ENCODE measurements at regions not wholly inside any gene's neighbourhood (a gene's known extent, or its start where the extent isn't known, plus 50 kb on each side); places are given as distances from the start of the nearest gene placed in this dataset.

GRCh38 chr13:73283636-73284035, 224.8 kb downstream of the KLF5 start:
- Histone ChIP-seq H3K4me1 (ENCODE audit: control insufficient read depth, low read depth, low read length) (no peaks in the 10 kb centered on the region), H3K9me3 (ENCODE audit: control insufficient read depth, low read depth, low read length) (no peaks in the 10 kb centered on the region), H3K9ac (ENCODE audit: low read length) (no peak overlapping the region), H3K27me3 (ENCODE audit: control insufficient read depth, insufficient read depth, low read length) (no peaks in the 10 kb centered on the region), H3K27ac (ENCODE audit: low read length) (no peak overlapping the region), H3K36me3 (ENCODE audit: control insufficient read depth, low read depth, low read length) (no peaks in the 10 kb centered on the region), H3K4me3 (ENCODE audit: low read length) (no peak overlapping the region)

GRCh38 chr13:73281746-73282145, 222.9 kb downstream of the KLF5 start:
- H3K27me3 ChIP-seq (ENCODE audit: control insufficient read depth, insufficient read depth, low read length): no peaks in the 10 kb centered on the region
- no peaks in the 10 kb centered on the region for H3K9me3 ChIP-seq (ENCODE audit: control insufficient read depth, low read depth, low read length)
- H3K4me1 ChIP-seq (ENCODE audit: control insufficient read depth, low read depth, low read length): no peaks in the 10 kb centered on the region
- no peak overlapping the region for H3K9ac ChIP-seq (ENCODE audit: low read length)
- H3K4me3 ChIP-seq (ENCODE audit: low read length): no peak overlapping the region
- H3K36me3 ChIP-seq (ENCODE audit: control insufficient read depth, low read depth, low read length): no peaks in the 10 kb centered on the region
- H3K27ac ChIP-seq (ENCODE audit: low read length): no peak overlapping the region

GRCh38 chr13:73278186-73278585, 219.4 kb downstream of the KLF5 start:
- Histone ChIP-seq H3K27me3 (ENCODE audit: control insufficient read depth, insufficient read depth, low read length) (no peaks in the 10 kb centered on the region), H3K9me3 (ENCODE audit: control insufficient read depth, low read depth, low read length) (no peaks in the 10 kb centered on the region), H3K27ac (ENCODE audit: low read length) (no peak overlapping the region), H3K36me3 (ENCODE audit: control insufficient read depth, low read depth, low read length) (no peaks in the 10 kb centered on the region), H3K9ac (ENCODE audit: low read length) (no peak overlapping the region), H3K4me3 (ENCODE audit: low read length) (no peak overlapping the region), H3K4me1 (ENCODE audit: control insufficient read depth, low read depth, low read length) (peaks cover 3% of the 10 kb centered on the region)

- Histone ChIP-seq H3K9ac (ENCODE audit: low read length) (no peak overlapping the region), H3K9me3 (ENCODE audit: control insufficient read depth, low read depth, low read length) (no peaks in the 10 kb centered on the region), H3K36me3 (ENCODE audit: control insufficient read depth, low read depth, low read length) (no peaks in the 10 kb centered on the region), H3K27me3 (ENCODE audit: control insufficient read depth, insufficient read depth, low read length) (no peaks in the 10 kb centered on the region), H3K4me3 (ENCODE audit: low read length) (no peak overlapping the region), H3K4me1 (ENCODE audit: control insufficient read depth, low read depth, low read length) (peaks cover 3% of the 10 kb centered on the region), H3K27ac (ENCODE audit: low read length) (no peak overlapping the region)
These were observed 216.4 kb downstream of the KLF5 start for GRCh38 chr13:73275163-73275562.

GRCh38 chr13:73274147-73274546, 215.3 kb downstream of the KLF5 start:
- Histone ChIP-seq H3K36me3 (ENCODE audit: control insufficient read depth, low read depth, low read length) (no peaks in the 10 kb centered on the region), H3K9ac (ENCODE audit: low read length) (no peak overlapping the region), H3K9me3 (ENCODE audit: control insufficient read depth, low read depth, low read length) (no peaks in the 10 kb centered on the region), H3K27me3 (ENCODE audit: control insufficient read depth, insufficient read depth, low read length) (no peaks in the 10 kb centered on the region), H3K27ac (ENCODE audit: low read length) (no peak overlapping the region), H3K4me1 (ENCODE audit: control insufficient read depth, low read depth, low read length) (peaks cover 3% of the 10 kb centered on the region), H3K4me3 (ENCODE audit: low read length) (no peak overlapping the region)

- Histone ChIP-seq H3K27me3 (ENCODE audit: control insufficient read depth, insufficient read depth, low read length) (no peaks in the 10 kb centered on the region), H3K27ac (ENCODE audit: low read length) (no peak overlapping the region), H3K36me3 (ENCODE audit: control insufficient read depth, low read depth, low read length) (no peaks in the 10 kb centered on the region), H3K4me1 (ENCODE audit: control insufficient read depth, low read depth, low read length) (peaks cover 3% of the 10 kb centered on the region), H3K9ac (ENCODE audit: low read length) (no peak overlapping the region), H3K9me3 (ENCODE audit: control insufficient read depth, low read depth, low read length) (no peaks in the 10 kb centered on the region), H3K4me3 (ENCODE audit: low read length) (no peak overlapping the region)
These were observed 214.9 kb downstream of the KLF5 start for GRCh38 chr13:73273745-73274144.

GRCh38 chr13:73273276-73273675, 214.5 kb downstream of the KLF5 start:
- Histone ChIP-seq H3K4me3 (ENCODE audit: low read length) (no peak overlapping the region), H3K36me3 (ENCODE audit: control insufficient read depth, low read depth, low read length) (no peaks in the 10 kb centered on the region), H3K27ac (ENCODE audit: low read length) (no peak overlapping the region), H3K4me1 (ENCODE audit: control insufficient read depth, low read depth, low read length) (peaks cover 3% of the 10 kb centered on the region), H3K9ac (ENCODE audit: low read length) (no peak overlapping the region), H3K9me3 (ENCODE audit: control insufficient read depth, low read depth, low read length) (no peaks in the 10 kb centered on the region), H3K27me3 (ENCODE audit: control insufficient read depth, insufficient read depth, low read length) (no peaks in the 10 kb centered on the region)

- peaks cover 3% of the 10 kb centered on the region for H3K4me1 ChIP-seq (ENCODE audit: control insufficient read depth, low read depth, low read length)
- H3K27ac ChIP-seq (ENCODE audit: low read length): no peak overlapping the region
These were observed 214.0 kb downstream of the KLF5 start for GRCh38 chr13:73272831-73273230.

GRCh38 chr13:73268306-73268705, 209.5 kb downstream of the KLF5 start:
- Histone ChIP-seq H3K36me3 (ENCODE audit: control insufficient read depth, low read depth, low read length) (no peaks in the 10 kb centered on the region), H3K9ac (ENCODE audit: low read length) (no peak overlapping the region), H3K27ac (ENCODE audit: low read length) (no peak overlapping the region), H3K27me3 (ENCODE audit: control insufficient read depth, insufficient read depth, low read length) (no peaks in the 10 kb centered on the region), H3K9me3 (ENCODE audit: control insufficient read depth, low read depth, low read length) (no peaks in the 10 kb centered on the region), H3K4me1 (ENCODE audit: control insufficient read depth, low read depth, low read length) (no peaks in the 10 kb centered on the region), H3K4me3 (ENCODE audit: low read length) (no peak overlapping the region)

More at GRCh38 chr13:73272831-73273230, 214.0 kb downstream of the KLF5 start:
- H3K4me3 ChIP-seq (ENCODE audit: low read length): no peak overlapping the region
- no peaks in the 10 kb centered on the region for H3K27me3 ChIP-seq (ENCODE audit: control insufficient read depth, insufficient read depth, low read length)
- no peak overlapping the region for H3K9ac ChIP-seq (ENCODE audit: low read length)
- no peaks in the 10 kb centered on the region for H3K9me3 ChIP-seq (ENCODE audit: control insufficient read depth, low read depth, low read length)
- H3K36me3 ChIP-seq (ENCODE audit: control insufficient read depth, low read depth, low read length): no peaks in the 10 kb centered on the region

GRCh38 chr13:73266640-73267180, 207.9 kb downstream of the KLF5 start:
- Histone ChIP-seq H3K4me3 (ENCODE audit: low read length) (no peak overlapping the region), H3K36me3 (ENCODE audit: control insufficient read depth, low read depth, low read length) (no peaks in the 10 kb centered on the region), H3K9me3 (ENCODE audit: control insufficient read depth, low read depth, low read length) (no peaks in the 10 kb centered on the region), H3K27ac (ENCODE audit: low read length) (no peak overlapping the region), H3K9ac (ENCODE audit: low read length) (no peak overlapping the region), H3K4me1 (ENCODE audit: control insufficient read depth, low read depth, low read length) (no peaks in the 10 kb centered on the region), H3K27me3 (ENCODE audit: control insufficient read depth, insufficient read depth, low read length) (no peaks in the 10 kb centered on the region)

- Histone ChIP-seq H3K9me3 (ENCODE audit: control insufficient read depth, low read depth, low read length) (no peaks in the 10 kb centered on the region), H3K4me3 (ENCODE audit: low read length) (no peak overlapping the region)
These were observed 204.2 kb downstream of the KLF5 start for GRCh38 chr13:73262862-73263627.

GRCh38 chr13:73261739-73262216, 203.0 kb downstream of the KLF5 start:
- no peaks in the 10 kb centered on the region for H3K36me3 ChIP-seq (ENCODE audit: control insufficient read depth, low read depth, low read length)
- H3K9me3 ChIP-seq (ENCODE audit: control insufficient read depth, low read depth, low read length): no peaks in the 10 kb centered on the region
- H3K27me3 ChIP-seq (ENCODE audit: control insufficient read depth, insufficient read depth, low read length): no peaks in the 10 kb centered on the region
- H3K4me1 ChIP-seq (ENCODE audit: control insufficient read depth, low read depth, low read length): no peaks in the 10 kb centered on the region
- no peak overlapping the region for H3K4me3 ChIP-seq (ENCODE audit: low read length)
- no peak overlapping the region for H3K9ac ChIP-seq (ENCODE audit: low read length)
- H3K27ac ChIP-seq (ENCODE audit: low read length): no peak overlapping the region

More at GRCh38 chr13:73262862-73263627, 204.2 kb downstream of the KLF5 start:
- no peak overlapping the region for H3K27ac ChIP-seq (ENCODE audit: low read length)
- H3K27me3 ChIP-seq (ENCODE audit: control insufficient read depth, insufficient read depth, low read length): no peaks in the 10 kb centered on the region
- no peak overlapping the region for H3K9ac ChIP-seq (ENCODE audit: low read length)
- H3K36me3 ChIP-seq (ENCODE audit: control insufficient read depth, low read depth, low read length): no peaks in the 10 kb centered on the region
- H3K4me1 ChIP-seq (ENCODE audit: control insufficient read depth, low read depth, low read length): no peaks in the 10 kb centered on the region

Measured in iPS-18a (cell line).